ENCODE measurements at regions not wholly inside any gene's neighbourhood (a gene's known extent, or its start where the extent isn't known, plus 50 kb on each side); places are given as distances from the start of the nearest gene placed in this dataset.

DNA sequence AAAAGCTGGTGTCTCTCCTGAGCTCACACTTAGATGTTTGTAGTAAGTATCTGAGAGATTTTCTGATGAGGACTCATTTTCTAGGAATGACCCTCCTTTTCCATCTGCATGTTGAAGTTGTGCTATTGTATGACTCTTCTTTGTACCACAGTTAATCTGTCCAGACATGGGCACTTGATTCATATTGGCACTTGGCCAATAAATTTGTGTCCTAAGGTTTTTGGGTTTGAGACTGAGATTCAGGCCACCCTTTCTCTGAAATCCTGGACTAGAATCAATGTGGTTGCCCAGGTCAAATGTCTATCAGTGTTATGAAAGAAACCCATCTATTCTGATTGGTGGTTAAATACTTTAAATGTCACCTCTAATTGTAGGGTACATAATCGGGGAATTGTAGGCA lies 869.0 kb downstream of the SH3BGRL start:
- TF ChIP-seq CTCF (IDR thresholded peaks at IDR 0.05) (no peak), EZH2 (IDR thresholded peaks at IDR 0.05) (no peak), EZH2phosphoT487 (IDR thresholded peaks at IDR 0.05) (no peak)

Measured in neural progenitor cell (in vitro differentiated cells).